HG02610 (cell line): ENCODE measurements at regions not wholly inside any gene's neighbourhood (a gene's known extent, or its start where the extent isn't known, plus 50 kb on each side); places are given as distances from the start of the nearest gene placed in this dataset.
"Not testable (repeated sequence)": the region's sequence is repeated elsewhere in the genome, so short reads cannot be mapped to it uniquely, and the experiment has no call there.

Source experiments
- ATAC-seq: cut with Tn5 transposase; IDR thresholded peaks from one replicate; pipeline ENCODE4 v1.9.1; 2021; ENCODE audit warnings: mild to moderate bottlenecking, moderate library complexity; ENCODE audit not compliant: unreplicated experiment

- ATAC-seq = no peak
Measured at GRCh38 chr12:22808860-22809259, 183.9 kb downstream of the ETNK1 start.

DNA sequence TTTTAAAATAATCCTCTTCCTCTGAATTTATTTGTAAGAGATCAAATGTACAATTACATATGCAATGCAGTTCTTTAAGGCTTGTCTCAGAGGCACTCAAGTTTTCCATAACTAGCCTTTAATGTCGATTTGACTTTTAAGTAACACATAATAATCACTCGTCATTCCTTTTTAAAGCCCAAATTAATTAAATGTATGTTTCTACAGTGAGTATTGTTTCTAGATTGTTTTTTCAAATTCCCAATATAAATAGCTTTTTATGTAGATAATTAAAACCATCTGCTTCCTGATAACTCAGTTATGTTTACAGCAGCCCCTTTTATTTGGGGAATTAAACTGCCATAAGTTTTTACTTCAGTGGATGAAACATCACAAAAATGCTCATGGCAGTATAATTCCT lies 185.1 kb downstream of the ETNK1 start:
- ATAC-seq = no peak

GRCh38 chr12:22812531-22812930 lies 187.6 kb downstream of the ETNK1 start:
- no peak for ATAC-seq

DNA sequence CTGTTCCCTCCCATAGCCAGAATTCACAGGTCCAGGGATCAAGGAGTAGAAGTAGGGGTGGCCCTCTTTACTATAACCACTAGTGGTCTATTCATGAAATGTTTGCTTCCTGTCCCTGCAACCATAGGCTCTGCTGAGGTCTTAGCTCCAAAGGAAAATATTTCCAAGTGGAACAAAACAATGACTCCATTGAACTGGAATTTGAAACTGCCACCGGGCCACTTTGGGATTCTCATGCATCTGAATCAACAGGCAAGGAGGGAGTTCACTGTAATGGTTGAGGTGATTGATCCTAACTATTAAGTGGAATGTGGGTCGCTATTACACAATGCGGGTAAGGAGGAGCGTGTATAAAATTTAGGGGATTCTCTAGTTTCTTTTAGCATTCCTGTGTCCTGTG lies 197.0 kb downstream of the ETNK1 start:
- ATAC-seq = no peak

- ATAC-seq = no peak
Measured at GRCh38 chr12:22826026-22826425, 201.1 kb downstream of the ETNK1 start.

DNA sequence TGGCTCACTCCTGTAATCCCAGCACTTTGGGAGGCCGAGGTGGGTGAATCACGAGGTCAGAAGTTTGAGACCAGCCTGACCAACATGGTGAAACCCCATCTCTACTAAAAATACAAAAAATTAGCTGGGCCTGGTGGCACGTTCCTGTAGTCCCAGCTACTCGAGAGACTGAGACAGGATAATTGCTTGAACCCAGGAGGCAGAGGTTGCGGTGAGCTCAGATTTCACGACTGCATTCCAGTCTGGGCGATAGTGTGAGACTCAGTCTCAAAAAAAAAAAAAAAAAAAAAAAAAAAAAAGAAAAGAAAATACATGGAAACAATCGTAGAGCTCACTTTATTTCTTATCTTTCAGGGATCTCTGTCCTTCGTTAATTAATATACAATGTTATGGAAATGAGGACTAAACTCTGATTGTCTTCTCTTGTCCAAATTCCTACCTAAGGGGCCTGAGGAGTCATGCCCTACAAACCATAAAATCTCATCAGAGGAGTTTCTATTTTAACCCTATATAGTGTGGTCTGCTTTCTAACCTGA lies 201.5 kb downstream of the ETNK1 start:
- not testable (repeated sequence) for ATAC-seq

DNA sequence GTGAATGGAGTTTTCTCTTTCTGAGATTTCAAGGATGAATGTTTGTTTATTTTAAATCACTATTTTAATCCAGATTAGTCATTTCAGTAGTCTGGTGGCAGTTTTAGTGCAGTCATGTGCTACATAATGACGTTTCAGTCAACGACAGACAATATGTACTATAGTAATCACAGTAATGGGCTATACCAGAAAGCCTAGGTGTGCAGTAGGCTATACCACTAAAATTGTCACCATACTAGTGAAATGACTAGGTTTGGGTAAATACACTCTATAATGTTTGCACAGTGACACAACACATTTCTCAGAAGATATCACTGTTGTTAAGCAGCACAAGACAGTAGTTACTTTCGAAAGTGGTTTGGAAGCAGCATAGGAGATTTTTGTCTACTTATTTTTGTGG lies 203.1 kb downstream of the ETNK1 start:
- ATAC-seq = peak; percentile 79

GRCh38 chr12:22835431-22835830 lies 210.5 kb downstream of the ETNK1 start:
- ATAC-seq = no peak

- no peak for ATAC-seq
Measured at GRCh38 chr12:22850185-22850584, 225.2 kb downstream of the ETNK1 start.

DNA sequence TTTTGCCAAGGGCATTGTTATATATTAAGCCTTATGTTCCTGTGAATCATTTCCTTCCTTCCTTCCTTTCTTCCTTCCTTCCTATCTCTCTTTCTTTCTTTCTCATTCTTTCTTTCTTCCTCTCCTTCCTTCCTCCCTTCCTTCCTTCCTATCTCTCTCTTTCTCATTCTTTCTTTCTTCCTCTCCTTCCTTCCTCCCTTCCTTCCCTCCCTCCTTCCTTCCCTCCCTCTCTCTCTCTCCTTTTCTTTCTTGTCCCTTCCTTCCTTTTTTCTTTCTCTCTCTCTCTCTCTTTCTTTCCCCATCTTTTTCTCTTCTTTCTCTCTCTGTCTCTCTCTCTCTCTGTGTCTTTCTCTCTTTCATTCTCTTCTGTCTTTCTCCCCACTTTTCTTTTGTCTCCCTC lies 226.6 kb downstream of the ETNK1 start:
- no peak for ATAC-seq

DNA sequence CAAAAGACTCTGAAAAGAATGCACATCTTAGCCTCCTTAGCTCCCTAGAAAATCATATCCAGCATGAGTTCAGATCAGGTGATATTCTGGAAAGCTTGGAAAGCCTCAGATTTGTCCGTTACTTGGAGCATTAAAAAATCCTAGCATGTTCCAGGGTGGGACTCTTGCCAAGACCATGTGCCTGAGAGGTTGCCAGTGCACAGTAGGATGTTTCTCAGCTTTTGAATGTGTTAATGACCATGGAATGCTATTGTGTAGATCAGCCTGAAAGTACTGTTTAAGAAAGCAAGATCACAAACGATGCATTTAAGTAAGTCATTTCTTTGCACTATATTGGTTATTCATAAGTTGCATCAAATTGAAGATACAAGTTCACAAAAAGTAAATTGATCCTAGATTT lies 230.5 kb downstream of the ETNK1 start:
- ATAC-seq = no peak

GRCh38 chr12:22856178-22856577 lies 231.2 kb downstream of the ETNK1 start:
- ATAC-seq = no peak

DNA sequence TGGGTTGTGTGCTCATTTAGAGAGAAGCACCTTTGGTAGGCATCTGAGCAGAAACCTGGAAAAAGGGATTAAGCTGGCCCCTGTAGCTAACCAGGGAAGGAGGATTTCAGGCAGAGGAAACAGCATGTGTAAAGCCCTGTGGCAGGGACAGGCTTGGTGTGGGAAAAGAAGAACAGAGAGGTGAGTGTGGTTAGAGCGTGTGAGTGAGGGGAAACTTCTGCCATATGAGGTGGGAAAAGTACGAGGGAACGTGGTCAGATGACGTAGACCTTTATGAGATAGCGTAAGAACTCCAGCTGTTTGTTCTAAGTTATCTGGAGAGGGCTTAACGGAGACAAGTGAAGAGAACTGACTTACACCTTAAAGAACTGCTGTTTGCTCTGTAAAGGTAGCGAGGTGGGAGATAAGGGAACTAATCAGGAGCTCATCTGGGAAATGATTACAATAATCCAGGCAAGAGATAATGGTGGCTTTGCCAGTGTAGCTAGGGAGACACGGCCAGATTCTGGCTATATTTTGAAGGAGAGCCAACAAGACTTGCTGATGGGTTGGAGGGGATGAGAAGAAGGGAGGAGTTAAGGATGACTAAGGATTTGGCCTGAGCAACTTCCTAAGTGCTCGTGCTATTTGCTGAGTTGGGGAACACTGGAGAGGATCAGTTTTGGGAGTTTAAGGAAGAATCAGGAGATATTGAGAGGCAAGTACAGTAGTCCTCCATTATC lies 234.0 kb downstream of the ETNK1 start:
- ATAC-seq = no peak

DNA sequence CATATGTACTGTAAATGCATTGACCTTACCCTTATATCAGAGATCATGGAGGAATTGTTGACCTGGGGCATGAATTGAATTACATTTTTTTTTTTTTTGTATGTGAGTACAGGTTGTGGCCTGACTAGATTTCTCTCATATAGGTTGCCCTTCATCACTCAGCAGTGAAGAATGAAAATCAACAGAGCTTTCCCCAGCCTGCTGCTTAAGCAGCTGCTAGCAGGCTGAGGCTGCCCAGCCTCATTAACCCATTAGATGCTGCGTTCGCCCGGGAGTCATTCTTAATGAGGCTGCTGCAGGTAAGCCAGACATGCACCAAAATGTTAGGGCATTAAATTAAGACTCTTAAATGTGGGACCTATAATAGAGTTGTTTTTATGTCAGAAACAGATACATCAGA lies 236.0 kb downstream of the ETNK1 start:
- no peak for ATAC-seq

DNA sequence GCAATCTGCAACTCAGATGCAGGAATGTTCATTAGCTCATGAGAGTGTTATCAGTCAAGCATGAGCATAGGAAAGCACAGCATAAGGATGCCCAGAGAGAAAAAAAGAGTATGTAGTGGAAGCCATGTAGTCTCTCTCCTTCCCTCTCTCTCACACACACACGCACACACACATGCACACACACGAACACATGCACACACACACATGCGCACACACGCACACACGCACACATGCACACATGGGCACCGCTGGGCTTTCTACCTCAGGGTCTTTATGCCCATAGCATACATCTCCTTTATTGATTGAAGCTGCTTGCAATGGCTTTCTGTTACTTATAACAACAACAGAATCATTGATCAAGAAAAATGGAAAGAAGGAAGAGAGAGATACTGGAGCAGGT lies 240.9 kb downstream of the ETNK1 start:
- no peak for ATAC-seq

DNA sequence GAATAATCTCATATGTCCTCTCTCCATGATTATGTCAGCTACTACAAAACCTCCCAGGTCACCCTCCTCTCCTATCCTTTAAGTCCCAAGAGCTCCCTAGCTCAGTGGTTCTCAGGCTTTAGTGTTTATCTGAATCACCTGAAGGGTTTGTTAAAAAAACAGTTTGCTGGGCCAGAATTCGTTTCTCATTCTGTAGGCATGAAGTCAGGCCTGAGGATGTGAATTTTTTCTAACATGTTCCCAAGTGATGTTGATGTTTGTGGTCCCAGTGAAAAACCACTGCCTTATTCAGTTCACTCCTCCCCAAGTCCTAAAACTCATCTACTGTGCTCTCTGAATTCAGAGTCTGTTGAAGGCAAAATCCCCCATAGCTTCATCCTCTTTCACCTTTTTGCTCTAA lies 241.4 kb downstream of the ETNK1 start:
- ATAC-seq = no peak

GRCh38 chr12:22874151-22874550 lies 249.2 kb downstream of the ETNK1 start:
- no peak for ATAC-seq

GRCh38 chr12:22876262-22876661 lies 251.3 kb downstream of the ETNK1 start:
- ATAC-seq = no peak

DNA sequence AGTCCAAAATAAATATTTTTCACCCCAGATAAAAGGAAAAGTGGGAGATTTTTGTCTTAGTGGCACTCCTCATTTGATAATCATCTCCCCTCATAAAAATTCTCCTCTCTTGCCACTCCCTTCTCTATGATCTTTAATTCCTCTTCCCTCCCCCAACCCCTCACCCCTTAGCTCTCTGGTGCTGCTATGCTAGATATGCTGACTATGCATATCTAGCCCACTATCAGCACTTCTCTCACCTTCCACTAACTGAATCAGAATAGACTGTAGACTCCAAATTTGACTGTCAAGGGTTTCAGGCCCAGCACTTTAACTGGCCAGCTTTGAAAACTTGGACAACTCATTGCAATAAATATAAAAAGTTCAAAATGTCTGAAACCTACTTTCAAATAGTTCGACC lies 254.2 kb downstream of the ETNK1 start:
- no peak for ATAC-seq

DNA sequence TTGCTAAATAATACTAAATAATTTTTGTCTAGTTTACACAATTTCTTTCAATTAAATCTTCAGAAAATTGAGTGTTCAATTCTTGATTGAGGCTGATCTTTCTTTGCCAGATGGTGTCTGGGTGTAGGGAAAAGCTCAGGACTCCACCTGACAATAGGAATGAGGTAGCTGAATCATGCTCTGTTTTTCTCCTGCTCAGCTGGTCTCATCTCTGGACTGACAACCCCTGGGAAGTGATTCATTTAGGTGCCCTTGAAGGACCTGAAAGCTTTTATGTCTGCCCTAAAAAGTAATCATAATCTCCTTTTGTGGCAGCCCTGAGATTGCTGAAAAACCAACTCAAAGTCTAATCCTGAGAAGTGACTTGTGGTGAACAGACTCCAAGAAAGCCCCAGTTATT lies 255.4 kb downstream of the ETNK1 start:
- no peak for ATAC-seq

DNA sequence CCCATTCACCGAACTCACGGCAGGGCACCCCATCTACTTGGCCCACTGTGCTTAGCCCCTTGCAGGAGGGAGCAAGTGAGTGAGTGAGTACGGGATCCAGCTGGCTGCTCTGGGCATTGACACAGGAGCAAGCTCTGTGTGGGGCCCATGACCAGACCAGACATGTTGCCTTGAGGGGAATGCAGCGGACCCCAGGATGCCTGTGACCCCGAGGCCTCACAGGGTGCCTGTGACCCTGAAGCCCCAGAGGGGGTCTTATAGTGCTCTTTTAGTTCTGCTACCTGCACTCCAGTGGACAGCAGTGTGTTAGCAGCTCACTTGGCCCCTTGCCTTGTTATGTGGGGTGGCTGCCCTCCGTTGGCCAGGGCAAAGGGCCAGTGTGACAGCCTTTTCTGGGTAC lies 255.8 kb downstream of the ETNK1 start:
- ATAC-seq = no peak

DNA sequence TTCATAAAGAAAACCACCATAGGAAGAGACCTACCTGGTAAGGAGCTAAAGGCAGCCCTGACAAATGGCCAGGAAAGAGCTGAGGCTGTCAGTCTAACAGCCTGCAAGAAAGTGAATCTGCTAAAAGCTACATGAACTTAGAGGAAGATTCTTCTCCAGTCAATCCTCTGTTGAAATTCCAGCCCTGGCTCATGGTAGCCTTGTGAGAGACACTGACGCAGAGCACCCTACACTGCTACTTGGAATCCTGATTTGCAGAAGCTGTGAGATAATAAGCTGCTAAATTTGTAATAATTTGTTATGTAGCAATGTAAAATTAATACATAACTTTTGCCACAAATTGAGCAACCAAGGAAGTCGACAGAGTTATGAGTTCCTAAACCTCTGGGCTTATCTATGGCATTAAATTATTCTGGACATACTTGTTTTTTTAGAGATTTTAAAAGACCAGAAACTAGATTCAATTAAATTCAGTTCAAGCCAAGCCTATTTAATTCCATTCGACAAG lies 257.0 kb downstream of the ETNK1 start:
- ATAC-seq = no peak

DNA sequence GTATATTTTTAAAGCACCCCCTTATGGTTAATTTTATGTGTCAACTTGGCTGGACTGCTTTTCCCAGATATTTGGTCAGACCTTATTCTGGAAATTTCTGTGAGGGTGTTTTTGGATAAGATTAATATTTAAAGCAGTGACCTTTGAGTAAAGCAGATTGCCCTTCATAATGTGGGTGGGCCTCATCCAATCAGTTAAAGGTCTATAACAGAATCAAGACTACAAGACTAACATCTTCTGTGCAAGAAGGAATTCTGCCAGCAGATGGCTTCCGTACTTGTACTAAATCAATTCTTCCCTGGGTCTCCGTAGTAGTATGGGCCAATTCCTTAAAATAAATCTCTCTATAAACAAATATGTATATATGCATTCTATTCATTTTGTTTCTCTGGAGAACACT lies 257.6 kb downstream of the ETNK1 start:
- ATAC-seq = no peak
